ENCODE measurements at regions not wholly inside any gene's neighbourhood (a gene's known extent, or its start where the extent isn't known, plus 50 kb on each side); places are given as distances from the start of the nearest gene placed in this dataset.

GRCh38 chr7:127064-127598, 65.2 kb upstream of the FAM20C start:
- no peak overlapping the region for H3K4me3 ChIP-seq (ENCODE audit: low read depth in 1 of 2, low read length in 2 of 2)
- peaks cover 4% of the 10 kb centered on the region for H3K27me3 ChIP-seq (ENCODE audit: insufficient read depth, low read length, poor library complexity)
- H2AFZ ChIP-seq (ENCODE audit: low read depth, low read length) = no peak overlapping the region
- no peak overlapping the region for H3K9ac ChIP-seq (ENCODE audit: low read depth, low read length)
- H3K79me2 ChIP-seq (ENCODE audit: insufficient read depth, low read length) = no peaks in the 10 kb centered on the region
- DNase-seq = no peak
- H4K20me1 ChIP-seq (ENCODE audit: insufficient read depth, low read length) = peaks cover under 1% of the 10 kb centered on the region; the same call in 1 of the 2 replicates
- no peak overlapping the region for H3K4me2 ChIP-seq (ENCODE audit: insufficient read depth, low read length)
- no peak for ATAC-seq (ENCODE audit: insufficient read depth, low read depth)
- no peaks in the 10 kb centered on the region for H3K36me3 ChIP-seq (ENCODE audit: insufficient read depth, low read length)
- H3K4me1 ChIP-seq (ENCODE audit: insufficient read depth, low read length) = no peaks in the 10 kb centered on the region
- no peak for TF ChIP-seq CTCF (IDR thresholded peaks at IDR 0.05; ENCODE audit: borderline replicate concordance, extremely low read depth, low read length, poor library complexity, severe bottlenecking)
- no peak for TF ChIP-seq EZH2 (IDR thresholded peaks at IDR 0.05; ENCODE audit: borderline replicate concordance, low read depth, low read length, severe bottlenecking)
- no peak overlapping the region for H3K27ac ChIP-seq (ENCODE audit: low read length)
- no peaks in the 10 kb centered on the region for H3K9me3 ChIP-seq (ENCODE audit: insufficient read depth, low read length, severe bottlenecking)

DNA sequence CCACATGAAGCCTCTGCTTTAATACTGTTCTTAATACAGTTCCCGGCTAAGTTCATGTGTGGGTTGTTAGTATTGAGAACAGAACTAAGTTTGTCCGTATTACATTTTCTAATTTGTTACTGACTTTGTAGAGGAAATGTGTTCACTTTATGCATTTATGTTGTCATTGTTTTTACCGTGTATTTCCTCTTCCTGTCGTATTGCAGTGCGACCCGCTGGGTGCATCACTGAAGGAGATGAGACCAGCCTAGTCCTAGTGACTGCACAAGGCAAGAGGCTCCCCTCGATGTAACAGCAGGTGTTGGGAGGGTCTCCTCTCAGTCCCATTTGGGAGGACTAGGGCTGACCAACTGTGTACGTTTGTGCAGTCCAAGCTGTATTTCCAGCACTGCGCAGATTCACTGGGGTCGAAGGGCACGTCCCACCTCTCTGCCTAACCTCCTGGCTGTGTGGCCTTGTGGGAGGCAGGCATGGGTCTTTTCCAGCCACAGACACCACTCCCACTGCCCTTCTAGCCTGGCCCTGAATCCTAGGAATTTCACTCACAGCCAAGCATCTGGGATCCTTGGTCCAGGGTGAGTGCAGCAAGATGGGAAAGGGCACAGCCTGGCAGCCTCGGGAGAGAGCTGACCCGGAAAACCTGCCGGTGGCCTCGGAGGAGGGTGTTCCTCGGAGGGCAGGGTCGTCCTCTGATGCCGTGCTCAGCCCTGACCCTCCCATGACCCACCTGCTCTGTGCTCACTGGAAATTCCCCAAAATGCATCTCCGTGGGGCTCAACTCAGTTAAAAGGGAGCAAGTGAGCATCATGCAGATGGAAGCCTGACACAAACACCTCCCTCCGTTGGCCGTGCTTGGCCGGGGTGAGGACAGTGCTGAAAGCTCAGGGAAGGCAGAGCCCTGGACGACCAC, 63.9 kb upstream of the FAM20C start:
- H3K4me2 ChIP-seq (ENCODE audit: insufficient read depth, low read length) = no peak overlapping the region
- H3K27ac ChIP-seq (ENCODE audit: low read length) = no peak overlapping the region

GRCh38 chr7:129366-130221, 62.8 kb upstream of the FAM20C start:
- Histone ChIP-seq H3K79me2 (ENCODE audit: insufficient read depth, low read length) (no peaks in the 10 kb centered on the region), H3K27me3 (ENCODE audit: insufficient read depth, low read length, poor library complexity) (no peaks in the 10 kb centered on the region), H3K4me1 (ENCODE audit: insufficient read depth, low read length) (no peaks in the 10 kb centered on the region), H3K4me2 (ENCODE audit: insufficient read depth, low read length) (no peak overlapping the region), H4K20me1 (ENCODE audit: insufficient read depth, low read length) (peaks cover 4% of the 10 kb centered on the region), H3K4me3 (ENCODE audit: low read depth in 1 of 2, low read length in 2 of 2) (no peak overlapping the region), H3K9ac (ENCODE audit: low read depth, low read length) (no peak overlapping the region), H3K36me3 (ENCODE audit: insufficient read depth, low read length) (no peaks in the 10 kb centered on the region), H3K27ac (ENCODE audit: low read length) (no peak overlapping the region), H3K9me3 (ENCODE audit: insufficient read depth, low read length, severe bottlenecking) (no peaks in the 10 kb centered on the region), H2AFZ (ENCODE audit: low read depth, low read length) (no peak overlapping the region)
- ATAC-seq (ENCODE audit: insufficient read depth, low read depth) (no peak), DNase-seq (no peak)
- no peak for TF ChIP-seq EZH2 (IDR thresholded peaks at IDR 0.05; ENCODE audit: borderline replicate concordance, low read depth, low read length, severe bottlenecking)
- TF ChIP-seq CTCF (IDR thresholded peaks at IDR 0.05; ENCODE audit: borderline replicate concordance, extremely low read depth, low read length, poor library complexity, severe bottlenecking) = no peak

More for the DNA sequence above, 63.9 kb upstream of the FAM20C start:
- no peak for ATAC-seq (ENCODE audit: insufficient read depth, low read depth)
- no peaks in the 10 kb centered on the region for H3K4me1 ChIP-seq (ENCODE audit: insufficient read depth, low read length)
- H3K27me3 ChIP-seq (ENCODE audit: insufficient read depth, low read length, poor library complexity) = no peaks in the 10 kb centered on the region
- TF ChIP-seq CTCF (IDR thresholded peaks at IDR 0.05; ENCODE audit: borderline replicate concordance, extremely low read depth, low read length, poor library complexity, severe bottlenecking) (no peak), EZH2 (IDR thresholded peaks at IDR 0.05; ENCODE audit: borderline replicate concordance, low read depth, low read length, severe bottlenecking) (no peak)
- H3K9me3 ChIP-seq (ENCODE audit: insufficient read depth, low read length, severe bottlenecking) = no peaks in the 10 kb centered on the region
- no peaks in the 10 kb centered on the region for H3K36me3 ChIP-seq (ENCODE audit: insufficient read depth, low read length)
- no peak overlapping the region for H3K4me3 ChIP-seq (ENCODE audit: low read depth in 1 of 2, low read length in 2 of 2)
- no peak overlapping the region for H2AFZ ChIP-seq (ENCODE audit: low read depth, low read length)
- DNase-seq = no peak
- H3K79me2 ChIP-seq (ENCODE audit: insufficient read depth, low read length) = no peaks in the 10 kb centered on the region
- peaks cover 4% of the 10 kb centered on the region for H4K20me1 ChIP-seq (ENCODE audit: insufficient read depth, low read length)
- no peak overlapping the region for H3K9ac ChIP-seq (ENCODE audit: low read depth, low read length)
